HepG2 (cell line): ENCODE measurements at regions not wholly inside any gene's neighbourhood (a gene's known extent, or its start where the extent isn't known, plus 50 kb on each side); places are given as distances from the start of the nearest gene placed in this dataset.

ENCODE experiments used
- ATAC-seq: fragments of 200-7000 bp; cut with Tn5 transposase; 3 replicates; pipeline ENCODE4 v1.9.1; 2020; ENCODE audit warnings: mild to moderate bottlenecking, moderate library complexity
- BruUV-seq: library from RNA; stranded (reverse); fragments of 400-500 nt; replicated peaks from 2 replicates; lab custom pipeline; 2021; lab: Mats Ljungman, UMichigan
- CTCF ChIA-PET: fragments of 300-600 bp; formaldehyde crosslinking; extraction: SDS; loops from one replicate; lab custom pipeline; 2021; ENCODE audit warnings: low total read pairs, inconsistent platforms, low intra/inter-chr PET ratio; lab: Yijun Ruan, JAX
- POLR2A ChIA-PET: fragments of 350-600 bp; sonication (Branson Sonifier 250); formaldehyde crosslinking; loops from one replicate; lab custom pipeline; 2020; ENCODE audit warnings: antibody characterized with exemption, inconsistent platforms; lab: Yijun Ruan, JAX
- DNase-seq: peaks from one replicate; pipeline ENCODE4 v3.0.0-alpha.2; 2015; ENCODE audit warnings: low spot score
- FAIRE-seq: peaks from 3 replicates; lab custom pipeline; 2011; peaks lifted over from hg19 to GRCh38; lab: Jason Lieb, UNC
- H2AFZ ChIP-seq: one replicate; pipeline ENCODE4 v1.6.1; 2011; ENCODE audit warnings: low read length, inconsistent platforms
- H3K27ac ChIP-seq: fragments of 300-600 bp; 3 replicates; pipeline ENCODE4 v1.8.0; 2011; ENCODE audit warnings: mixed run types, mild to moderate bottlenecking, mixed read lengths, low read length, inconsistent platforms; ENCODE audit not compliant: insufficient read depth; ENCODE audit errors: extremely low read length
- H3K27me3 ChIP-seq, 2 experiments: fragments of 200-600 bp in 1 of 2; 2 replicates in 1 of 2; 3 replicates in 1 of 2; pipeline versions ENCODE4 v1.6.0 to v1.8.0; 2011; ENCODE audit warnings: low read length in 2 of 2, mild to moderate bottlenecking in 2 of 2, moderate library complexity in 2 of 2, inconsistent platforms in 1 of 2; ENCODE audit not compliant: insufficient read depth in 2 of 2, control insufficient read depth in 1 of 2
- H3K36me3 ChIP-seq, 2 experiments: fragments of 200-600 bp in 1 of 2; replicated peaks in 1 of 2; 2 replicates in 1 of 2; 3 replicates in 1 of 2; pipeline versions ENCODE4 v1.5.1 to v1.8.0; 2011; ENCODE audit warnings: low read length in 2 of 2, inconsistent platforms in 1 of 2; ENCODE audit not compliant: insufficient read depth in 2 of 2, control insufficient read depth in 1 of 2
- H3K4me1 ChIP-seq: 2 replicates; pipeline ENCODE4 v1.5.1; 2012; ENCODE audit warnings: low read length, inconsistent platforms; ENCODE audit not compliant: insufficient read depth
- H3K4me2 ChIP-seq: 2 replicates; pipeline ENCODE4 v1.6.0; 2011; ENCODE audit warnings: low read depth, low read length, inconsistent platforms
- H3K4me3 ChIP-seq, 3 experiments: fragments of 200-600 bp in 1 of 3; sonication (generic), shearing (Covaris generic) in 1 of 3; replicated peaks in 1 of 3; 2 replicates each; pipeline ENCODE4 v1.5.1; 2011 to 2016; ENCODE audit warnings: low read length in 3 of 3, inconsistent platforms in 2 of 3, low read depth in 2 of 3, mild to moderate bottlenecking in 2 of 3, control low read depth in 1 of 3, mixed read lengths in 1 of 3; ENCODE audit not compliant: insufficient read depth in 1 of 3
- H3K79me2 ChIP-seq: one replicate; pipeline ENCODE4 v1.6.1; 2011; ENCODE audit warnings: low read length, inconsistent platforms; ENCODE audit not compliant: insufficient read depth
- H3K9ac ChIP-seq: 2 replicates; pipeline ENCODE4 v1.6.0; 2011; ENCODE audit warnings: mild to moderate bottlenecking, low read depth, low read length, inconsistent platforms; ENCODE audit not compliant: insufficient read depth
- H3K9me3 ChIP-seq: 2 replicates; pipeline ENCODE4 v1.5.1; 2012; ENCODE audit warnings: mild to moderate bottlenecking, low read length
- H4K20me1 ChIP-seq: 2 replicates; pipeline ENCODE4 v1.6.0; 2011; ENCODE audit warnings: inconsistent platforms, mild to moderate bottlenecking, low read length, moderate library complexity; ENCODE audit not compliant: insufficient read depth
- CBX2 ChIP-seq, 2 experiments: fragments of 200-600 bp in 1 of 2; sonication (generic); formaldehyde crosslinking in 1 of 2; IDR thresholded peaks; 2 replicates each; pipeline versions ENCODE4 v1.7.0 to v1.8.1; 2018 to 2022; ENCODE audit warnings: low read depth in 2 of 2, low read length in 1 of 2, mild to moderate bottlenecking in 1 of 2, missing genetic modification reagents in 1 of 2
- HDAC2 ChIP-seq: sonication (generic); formaldehyde crosslinking; IDR thresholded peaks from 2 replicates; pipeline ENCODE4 v1.4.0; 2020; ENCODE audit warnings: missing genetic modification reagents
- RXRB ChIP-seq: IDR thresholded peaks from 2 replicates; pipeline ENCODE4 v1.6.1; 2016; ENCODE audit warnings: borderline replicate concordance, missing genetic modification reagents, missing compliant biosample characterization
- ZBTB40 ChIP-seq, 2 experiments: fragments of 450-650 bp in 1 of 2; sonication (generic) in 1 of 2; formaldehyde crosslinking in 1 of 2; IDR thresholded peaks; 2 replicates each; pipeline versions ENCODE4 v1.6.1 to v1.8.0; 2016 to 2022; ENCODE audit warnings: antibody characterized with exemption in 1 of 2, mild to moderate bottlenecking in 1 of 2, missing genetic modification reagents in 1 of 2
- ZBTB8A ChIP-seq: sonication (generic); formaldehyde crosslinking; IDR thresholded peaks from 2 replicates; pipeline ENCODE4 v1.4.0; 2020; ENCODE audit warnings: mild to moderate bottlenecking, low read depth, missing genetic modification reagents, borderline replicate concordance
- in situ Hi-C: cut with HindIII; loops from 2 replicates; pipeline ENCODE4 v1.10.0; 2017; ENCODE audit warnings: low pct_unique_long_range_greater_than_20kb; ENCODE audit not compliant: extremely low pct_ligation_motif_present
- intact Hi-C: fragments of 100-400 bp; cut with micrococcal nuclease; formaldehyde crosslinking; loops from one replicate; pipeline ENCODE4 v1.10.0; 2022; ENCODE audit not compliant: unreplicated experiment

GRCh38 chr3:117264204-117264994 lies 554.8 kb downstream of the TUSC7 start (continued):
- no peak for TF ChIP-seq CBX2 (IDR thresholded peaks at IDR 0.05; ENCODE audit: low read depth, low read length)
- TF ChIP-seq CBX2 (CRISPR knock-in tag; IDR thresholded peaks at IDR 0.05; ENCODE audit: low read depth), result no peak
- no peak for TF ChIP-seq RXRB (CRISPR knock-in tag)
- no peak for TF ChIP-seq HDAC2 (CRISPR knock-in tag)

- Histone ChIP-seq H3K9ac (no peak overlapping the region), H4K20me1 (no peaks in the 10 kb centered on the region), H3K4me2 (no peak overlapping the region), H2AFZ (no peak overlapping the region), H3K36me3 (no peaks in the 10 kb centered on the region), H3K9me3 (no peaks in the 10 kb centered on the region), H3K4me1 (no peaks in the 10 kb centered on the region), H3K27ac (no peak overlapping the region), H3K79me2 (no peaks in the 10 kb centered on the region), H3K4me3 (no peak overlapping the region), H3K27me3 (no peaks in the 10 kb centered on the region)
- in situ Hi-C loops, result no loop called here
- DNase-seq, result no peak
- ATAC-seq, result no peak
- BruUV-seq, result no TSS peak
- FAIRE-seq, result no peak
- POLR2A ChIA-PET, result no interaction called here
- CTCF ChIA-PET, result no interaction called here
- intact Hi-C loops, result no loop called here
- TF ChIP-seq ZBTB40 (IDR thresholded peaks at IDR 0.05) (no peak), ZBTB40 (CRISPR knock-in tag; IDR thresholded peaks at IDR 0.05) (no peak), ZBTB8A (no peak)
Measured at GRCh38 chr3:117266806-117267205, 557.2 kb downstream of the TUSC7 start.
